Retinal pigment epithelial cell (primary cell): ENCODE measurements at regions not wholly inside any gene's neighbourhood (a gene's known extent, or its start where the extent isn't known, plus 50 kb on each side); places are given as distances from the start of the nearest gene placed in this dataset.
"Not testable (repeated sequence)": the region's sequence is repeated elsewhere in the genome, so short reads cannot be mapped to it uniquely, and the experiment has no call there.

Source experiments
- DNase-seq: peaks from one replicate; pipeline ENCODE4 v3.0.0-alpha.2; 2010; ENCODE audit warnings: low read depth
- H3K4me3 ChIP-seq: 2 replicates; pipeline ENCODE4 v1.5.1; 2011; ENCODE audit warnings: mild to moderate bottlenecking, low read length, control low read depth, moderate library complexity
- TF ChIP-seq, protein P1 (sequence below): conservative IDR thresholded peaks from 2 replicates; pipeline ENCODE4 v1.5.1; 2011; ENCODE audit warnings: low read depth, low read length, control low read depth, inconsistent platforms

- no peak for DNase-seq
- no peak overlapping the region for H3K4me3 ChIP-seq
- TF ChIP-seq, protein P1, sequence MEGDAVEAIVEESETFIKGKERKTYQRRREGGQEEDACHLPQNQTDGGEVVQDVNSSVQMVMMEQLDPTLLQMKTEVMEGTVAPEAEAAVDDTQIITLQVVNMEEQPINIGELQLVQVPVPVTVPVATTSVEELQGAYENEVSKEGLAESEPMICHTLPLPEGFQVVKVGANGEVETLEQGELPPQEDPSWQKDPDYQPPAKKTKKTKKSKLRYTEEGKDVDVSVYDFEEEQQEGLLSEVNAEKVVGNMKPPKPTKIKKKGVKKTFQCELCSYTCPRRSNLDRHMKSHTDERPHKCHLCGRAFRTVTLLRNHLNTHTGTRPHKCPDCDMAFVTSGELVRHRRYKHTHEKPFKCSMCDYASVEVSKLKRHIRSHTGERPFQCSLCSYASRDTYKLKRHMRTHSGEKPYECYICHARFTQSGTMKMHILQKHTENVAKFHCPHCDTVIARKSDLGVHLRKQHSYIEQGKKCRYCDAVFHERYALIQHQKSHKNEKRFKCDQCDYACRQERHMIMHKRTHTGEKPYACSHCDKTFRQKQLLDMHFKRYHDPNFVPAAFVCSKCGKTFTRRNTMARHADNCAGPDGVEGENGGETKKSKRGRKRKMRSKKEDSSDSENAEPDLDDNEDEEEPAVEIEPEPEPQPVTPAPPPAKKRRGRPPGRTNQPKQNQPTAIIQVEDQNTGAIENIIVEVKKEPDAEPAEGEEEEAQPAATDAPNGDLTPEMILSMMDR: no peak
Measured at GRCh38 chr15:38019066-38019465, 84.6 kb downstream of the TMCO5A start.

GRCh38 chr15:38021259-38021658, 86.8 kb downstream of the TMCO5A start:
- no peak overlapping the region for H3K4me3 ChIP-seq
- TF ChIP-seq, protein P1: no peak
- DNase-seq: no peak

DNA sequence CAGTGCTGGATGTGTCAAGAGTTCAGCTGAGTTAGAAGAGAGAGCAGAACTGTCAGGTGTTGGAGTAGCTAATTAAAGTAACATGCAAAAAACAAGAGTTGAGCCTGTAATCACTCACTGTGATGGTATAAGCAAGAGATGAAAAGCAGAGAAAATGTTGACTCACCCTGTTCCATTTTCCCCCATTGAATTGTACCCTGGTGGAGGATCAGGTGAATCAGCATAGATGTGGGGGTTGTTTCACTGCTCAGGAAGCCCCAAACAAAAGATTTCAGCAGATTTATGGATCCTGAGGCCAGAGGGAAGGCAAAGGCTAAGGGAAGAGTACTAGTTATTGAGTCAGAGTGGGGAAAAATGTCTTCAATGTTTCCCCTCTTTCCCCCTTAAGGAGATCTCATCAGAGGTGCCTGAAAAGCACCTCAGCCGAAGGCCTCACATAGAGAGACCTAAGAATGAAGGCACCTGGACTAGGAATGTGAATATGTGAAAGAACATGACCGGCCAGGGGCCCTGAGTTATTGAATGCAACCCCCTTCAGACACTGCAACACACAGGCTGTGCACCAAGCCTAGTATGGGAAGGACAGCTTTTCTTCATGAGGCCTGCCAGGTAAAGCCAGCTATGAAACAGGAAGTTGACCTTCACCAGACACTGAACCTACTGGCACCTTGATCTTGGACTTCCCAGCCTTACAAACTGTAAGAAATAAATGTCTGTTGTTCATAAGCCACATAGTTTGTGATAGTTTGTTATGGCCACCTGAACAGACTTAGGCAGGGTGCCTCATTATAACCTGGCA, 90.1 kb downstream of the TMCO5A start:
- DNase-seq: no peak
- H3K4me3 ChIP-seq: no peak overlapping the region
- TF ChIP-seq, protein P1: no peak

- DNase-seq: not testable (repeated sequence)
Measured at GRCh38 chr15:38025656-38026055, 91.2 kb downstream of the TMCO5A start.

GRCh38 chr15:38028869-38029268, 94.4 kb downstream of the TMCO5A start:
- DNase-seq: no peak
- no peak overlapping the region for H3K4me3 ChIP-seq
- TF ChIP-seq, protein P1: no peak

More at GRCh38 chr15:38025656-38026055, 91.2 kb downstream of the TMCO5A start:
- H3K4me3 ChIP-seq: not testable (repeated sequence)

DNA sequence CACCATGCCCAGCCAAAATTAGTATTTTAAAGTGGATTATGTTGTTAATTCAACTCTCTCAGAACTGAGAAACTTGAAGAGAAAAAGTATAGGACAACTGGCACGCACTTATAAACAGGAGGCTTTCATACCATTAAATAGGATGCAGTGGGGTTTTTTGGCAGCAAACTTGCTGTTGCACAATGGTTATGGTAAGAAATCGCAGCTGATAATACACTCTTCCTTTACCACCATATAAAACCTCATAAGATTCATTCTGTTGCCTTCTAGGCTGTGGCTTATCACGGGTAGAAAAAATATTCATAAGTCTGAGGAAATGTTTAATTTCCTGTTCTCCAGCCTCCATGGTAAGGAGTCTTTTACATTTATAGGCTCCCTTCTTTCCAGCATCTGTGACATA, 95.3 kb downstream of the TMCO5A start:
- no peak overlapping the region for H3K4me3 ChIP-seq
- DNase-seq: no peak
- TF ChIP-seq, protein P1: no peak

DNA sequence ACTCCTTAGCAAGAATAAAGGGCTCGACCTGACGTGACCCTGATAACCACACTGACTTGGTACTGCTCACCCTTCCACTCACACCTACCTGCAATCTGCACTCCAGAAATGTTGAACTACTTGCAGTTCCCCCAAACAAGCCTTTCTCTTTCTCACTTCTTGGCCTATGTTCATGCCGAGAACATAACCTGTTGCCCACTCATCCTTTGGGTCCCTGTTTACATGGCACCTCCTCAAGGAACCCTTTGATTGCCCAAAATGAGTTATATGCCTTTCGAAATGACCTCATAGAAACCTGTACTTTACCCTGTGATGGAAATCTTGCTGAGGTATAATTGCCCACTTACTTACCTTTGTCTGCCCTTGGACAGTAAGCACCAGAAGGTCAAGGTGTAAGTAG, 96.2 kb downstream of the TMCO5A start:
- no peak overlapping the region for H3K4me3 ChIP-seq
- TF ChIP-seq, protein P1: no peak
- no peak for DNase-seq
